Pons (tissue), 1 donor: ENCODE measurements at regions not wholly inside any gene's neighbourhood (a gene's known extent, or its start where the extent isn't known, plus 50 kb on each side); places are given as distances from the start of the nearest gene placed in this dataset.
"Not testable (repeated sequence)": the region's sequence is repeated elsewhere in the genome, so short reads cannot be mapped to it uniquely, and the experiment has no call there.

ENCODE experiments used
- DNase-seq: peaks from one replicate; pipeline ENCODE4 v3.0.0-alpha.2; 2016; ENCODE audit warnings: low spot score

- DNase-seq = no peak
These were observed 415.8 kb upstream of the NR3C2 start for GRCh38 chr4:148857973-148858534.

GRCh38 chr4:148857239-148857972 lies 415.2 kb upstream of the NR3C2 start:
- no peak for DNase-seq

- DNase-seq = no peak
These were observed 412.0 kb upstream of the NR3C2 start for GRCh38 chr4:148854203-148854602.

- no peak for DNase-seq
These were observed 410.0 kb upstream of the NR3C2 start for GRCh38 chr4:148852092-148852699.

- DNase-seq = no peak
These were observed 408.2 kb upstream of the NR3C2 start for GRCh38 chr4:148850257-148850995.

- no peak for DNase-seq
These were observed 407.4 kb upstream of the NR3C2 start for GRCh38 chr4:148849581-148849980.

- DNase-seq = no peak
These were observed 405.5 kb upstream of the NR3C2 start for GRCh38 chr4:148847544-148848255.

GRCh38 chr4:148845609-148846008 lies 403.4 kb upstream of the NR3C2 start:
- DNase-seq = no peak

- DNase-seq = no peak
These were observed 401.4 kb upstream of the NR3C2 start for GRCh38 chr4:148843625-148844024.

- DNase-seq = no peak
These were observed 400.6 kb upstream of the NR3C2 start for GRCh38 chr4:148842843-148843242.

GRCh38 chr4:148837571-148837970 lies 395.4 kb upstream of the NR3C2 start:
- not testable (repeated sequence) for DNase-seq

GRCh38 chr4:148834804-148835631 lies 392.8 kb upstream of the NR3C2 start:
- DNase-seq = peak; percentile 72

- no peak for DNase-seq
These were observed 389.7 kb upstream of the NR3C2 start for GRCh38 chr4:148831945-148832344.

- no peak for DNase-seq
These were observed 386.1 kb upstream of the NR3C2 start for GRCh38 chr4:148828291-148828690.

GRCh38 chr4:148827781-148828180 lies 385.6 kb upstream of the NR3C2 start:
- DNase-seq = no peak

GRCh38 chr4:148823419-148823769 lies 381.2 kb upstream of the NR3C2 start:
- no peak for DNase-seq

- DNase-seq = no peak
These were observed 380.6 kb upstream of the NR3C2 start for GRCh38 chr4:148822572-148823418.

- no peak for DNase-seq
These were observed 371.8 kb upstream of the NR3C2 start for GRCh38 chr4:148814030-148814429.

GRCh38 chr4:148813289-148813688 lies 371.1 kb upstream of the NR3C2 start:
- no peak for DNase-seq

GRCh38 chr4:148812101-148812500 lies 369.9 kb upstream of the NR3C2 start:
- no peak for DNase-seq
